Ovary (tissue), 7 donors: ENCODE measurements at regions not wholly inside any gene's neighbourhood (a gene's known extent, or its start where the extent isn't known, plus 50 kb on each side); places are given as distances from the start of the nearest gene placed in this dataset.

Experiments used
- DNase-seq, 5 donors: peaks; one replicate each; pipeline ENCODE4 v3.0.0-alpha.2; 2019 to 2020
- H3K27ac ChIP-seq, 2 donors: fragments of 200-600 bp; one replicate each; pipeline versions ENCODE4 v1.5.1 to v1.8.0; 2019 to 2022
- H3K27me3 ChIP-seq: fragments of 200-600 bp; one replicate; pipeline ENCODE4 v1.8.0; 2022
- H3K36me3 ChIP-seq: fragments of 200-600 bp; sonication (generic); one replicate; pipeline ENCODE4 v1.5.1; 2019
- H3K4me1 ChIP-seq: one replicate; pipeline ENCODE4 v1.8.1; 2013; ENCODE audit warnings: mild to moderate bottlenecking, moderate library complexity; ENCODE audit not compliant: insufficient read depth
- H3K4me3 ChIP-seq: fragments of 200-600 bp; sonication (generic); one replicate; pipeline ENCODE4 v1.5.1; 2017
- H3K9me3 ChIP-seq, 2 donors: fragments of 200-600 bp in 1 of 2; sonication (generic) in 1 of 2; one replicate each; pipeline versions ENCODE4 v1.5.1 to v1.8.1; 2013 to 2019; ENCODE audit warnings: mild to moderate bottlenecking in 1 of 2, moderate library complexity in 1 of 2
- EP300 ChIP-seq: sonication (generic); formaldehyde crosslinking; IDR thresholded peaks from one replicate; pipeline ENCODE4 v1.6.1; 2017; ENCODE audit warnings: antibody characterized with exemption
- POLR2A ChIP-seq: fragments of 450-650 bp; IDR thresholded peaks from one replicate; pipeline ENCODE4 v1.6.1; 2017; ENCODE audit warnings: antibody characterized with exemption, mild to moderate bottlenecking, moderate library complexity
- WGBS, 3 donors: extraction: QIAGEN DNeasy Blood & Tissue Kit in 1 of 3; methylation state at CpG; one replicate each; pipeline versions ENCODE4 v1.1.5 to v1.1.7; 2013 to 2017; 5-methylcytosine and 5-hydroxymethylcytosine counted together
- intact Hi-C, 4 donors: fragments of 100-400 bp; cut with DNase I; formaldehyde crosslinking; loops; one replicate each; pipeline versions ENCODE4 v1.11.0 to v1.15.1; 2022 to 2023
- TF ChIP-seq, protein P1 (sequence below), 3 donors: fragments of 450-650 bp in 2 of 3; fragments of 200-600 bp in 1 of 3; IDR thresholded peaks; one replicate each; pipeline versions ENCODE4 v1.5.1 to v1.8.0; 2016 to 2022; ENCODE audit warnings: antibody characterized with exemption in 3 of 3, mild to moderate bottlenecking in 1 of 3
- donor health status: DM: no; HTN: no; CAD: no; lungs with moderate emphysema.
- donor health status: DM: no; HTN: no; CAD: no.
- donor health status: Bipolar disorder and iron deficiency.
- donor health status: DM: no; HTN: no; CAD: no.
- donor health status: DM: yes; HTN: yes; CAD: no.

GRCh38 chr5:107216587-107216986 lies 454.1 kb downstream of the EFNA5 start:
- H3K27ac ChIP-seq = no peak overlapping the region
- no peak overlapping the region for H3K4me3 ChIP-seq
- H3K4me1 ChIP-seq = no peaks in the 10 kb centered on the region
- H3K36me3 ChIP-seq = no peaks in the 10 kb centered on the region
- H3K27me3 ChIP-seq = no peaks in the 10 kb centered on the region
- intact Hi-C loops = no loop called here
- 87 to 93% (median 89%) methylated on average over 5 of the region's 5 CpGs for WGBS, 3 donors
- H3K9me3 ChIP-seq = no peaks in the 10 kb centered on the region
- no peak for DNase-seq
- TF ChIP-seq POLR2A (no peak), EP300 (no peak)
- TF ChIP-seq, protein P1, sequence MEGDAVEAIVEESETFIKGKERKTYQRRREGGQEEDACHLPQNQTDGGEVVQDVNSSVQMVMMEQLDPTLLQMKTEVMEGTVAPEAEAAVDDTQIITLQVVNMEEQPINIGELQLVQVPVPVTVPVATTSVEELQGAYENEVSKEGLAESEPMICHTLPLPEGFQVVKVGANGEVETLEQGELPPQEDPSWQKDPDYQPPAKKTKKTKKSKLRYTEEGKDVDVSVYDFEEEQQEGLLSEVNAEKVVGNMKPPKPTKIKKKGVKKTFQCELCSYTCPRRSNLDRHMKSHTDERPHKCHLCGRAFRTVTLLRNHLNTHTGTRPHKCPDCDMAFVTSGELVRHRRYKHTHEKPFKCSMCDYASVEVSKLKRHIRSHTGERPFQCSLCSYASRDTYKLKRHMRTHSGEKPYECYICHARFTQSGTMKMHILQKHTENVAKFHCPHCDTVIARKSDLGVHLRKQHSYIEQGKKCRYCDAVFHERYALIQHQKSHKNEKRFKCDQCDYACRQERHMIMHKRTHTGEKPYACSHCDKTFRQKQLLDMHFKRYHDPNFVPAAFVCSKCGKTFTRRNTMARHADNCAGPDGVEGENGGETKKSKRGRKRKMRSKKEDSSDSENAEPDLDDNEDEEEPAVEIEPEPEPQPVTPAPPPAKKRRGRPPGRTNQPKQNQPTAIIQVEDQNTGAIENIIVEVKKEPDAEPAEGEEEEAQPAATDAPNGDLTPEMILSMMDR (IDR thresholded peaks at IDR 0.05) = no peak

GRCh38 chr5:107215611-107216010 lies 455.1 kb downstream of the EFNA5 start:
- Histone ChIP-seq H3K4me1 (no peaks in the 10 kb centered on the region), H3K27me3 (no peaks in the 10 kb centered on the region), H3K4me3 (no peak overlapping the region), H3K9me3 (no peaks in the 10 kb centered on the region), H3K36me3 (no peaks in the 10 kb centered on the region), H3K27ac (no peak overlapping the region)
- no peak for TF ChIP-seq POLR2A
- TF ChIP-seq, protein P1 (IDR thresholded peaks at IDR 0.05) = no peak
- TF ChIP-seq EP300 = no peak
- DNase-seq = no peak
- WGBS, 3 donors = 41 to 85% (median 63%) methylated on average over 2 of the region's 2 CpGs
- intact Hi-C loops = no loop called here

DNA sequence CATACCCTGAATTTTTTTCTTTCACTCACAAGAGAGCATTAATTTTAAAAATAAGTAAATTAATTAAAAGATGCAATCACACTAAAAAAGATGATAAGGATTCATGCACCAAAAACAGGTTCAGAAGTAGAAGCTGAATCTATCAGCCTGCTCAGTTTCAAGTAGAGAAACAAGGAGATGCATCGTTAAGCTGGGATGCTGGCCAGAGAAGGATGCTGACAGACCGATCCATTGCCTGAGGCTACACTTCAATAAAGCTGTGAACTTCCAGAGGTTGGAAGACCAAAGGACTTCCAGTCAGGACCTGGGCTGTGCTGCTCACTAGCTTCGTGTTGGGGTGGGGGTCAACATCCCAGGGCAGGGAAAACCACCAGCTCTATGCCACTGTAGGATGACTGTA lies 457.7 kb downstream of the EFNA5 start:
- no peak for TF ChIP-seq EP300
- TF ChIP-seq, protein P1 (IDR thresholded peaks at IDR 0.05) = no peak
- no peak for TF ChIP-seq POLR2A
- DNase-seq = no peak
- no peak overlapping the region for H3K4me3 ChIP-seq
- H3K9me3 ChIP-seq = no peaks in the 10 kb centered on the region
- no peaks in the 10 kb centered on the region for H3K36me3 ChIP-seq
- no peak overlapping the region for H3K27ac ChIP-seq
- H3K27me3 ChIP-seq = no peaks in the 10 kb centered on the region
- 74 to 78% (median 76%) methylated on average over 3 of the region's 3 CpGs for WGBS, 3 donors
- H3K4me1 ChIP-seq = no peaks in the 10 kb centered on the region
- intact Hi-C loops = no loop called here

DNA sequence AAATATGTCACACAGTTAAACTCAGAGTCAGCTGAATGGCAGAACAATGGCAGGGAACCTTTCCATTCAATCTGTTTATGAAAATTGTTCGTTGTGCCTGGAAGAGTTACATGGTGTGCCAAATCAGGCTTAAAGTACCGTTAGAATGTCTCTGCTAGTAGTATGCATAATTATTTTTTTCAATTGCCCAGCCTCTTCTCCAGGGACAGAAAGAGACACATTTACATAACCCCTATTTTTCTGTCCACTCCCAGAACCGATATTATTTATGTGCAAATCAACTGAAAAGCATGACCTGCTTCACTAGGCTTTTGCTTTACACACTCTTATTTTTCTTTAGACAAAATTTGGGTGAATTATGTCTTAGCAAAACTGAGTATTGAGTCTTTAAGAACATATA lies 459.1 kb downstream of the EFNA5 start:
- Histone ChIP-seq H3K27me3 (no peaks in the 10 kb centered on the region), H3K27ac (no peak overlapping the region), H3K4me3 (no peak overlapping the region), H3K36me3 (no peaks in the 10 kb centered on the region), H3K9me3 (no peaks in the 10 kb centered on the region), H3K4me1 (no peaks in the 10 kb centered on the region)
- no peak for TF ChIP-seq POLR2A
- TF ChIP-seq, protein P1 (IDR thresholded peaks at IDR 0.05) = no peak
- TF ChIP-seq EP300 = no peak
- intact Hi-C loops = no loop called here
- no peak for DNase-seq
- WGBS, 3 donors = 82 to 86% (median 85%) methylated on average over 3 of the region's 3 CpGs

DNA sequence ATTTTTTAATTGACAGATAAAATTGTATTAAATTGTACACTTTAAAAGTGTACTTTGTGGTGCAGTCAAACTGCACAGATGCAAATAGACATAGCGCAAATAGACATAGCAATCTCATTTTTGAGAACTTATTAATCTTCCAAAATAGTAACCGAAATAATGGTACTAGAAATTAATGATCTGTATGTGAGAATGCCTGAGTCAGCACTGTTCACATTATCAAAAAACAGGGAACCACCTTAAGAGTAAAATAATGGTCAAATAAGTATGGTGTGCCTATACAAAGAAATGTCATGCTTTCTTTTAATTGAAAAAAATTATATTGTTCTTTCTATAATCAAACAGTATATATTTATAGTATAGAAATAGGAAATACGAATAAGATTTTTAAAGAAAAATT lies 461.9 kb downstream of the EFNA5 start:
- 95 to 97% (median 96%) methylated on average over 3 of the region's 3 CpGs for WGBS, 3 donors
- TF ChIP-seq EP300 (no peak), POLR2A (no peak)
- TF ChIP-seq, protein P1 (IDR thresholded peaks at IDR 0.05) = no peak
- no peaks in the 10 kb centered on the region for H3K36me3 ChIP-seq
- H3K4me1 ChIP-seq = no peaks in the 10 kb centered on the region
- H3K27ac ChIP-seq = no peak overlapping the region
- DNase-seq = no peak
- no peak overlapping the region for H3K4me3 ChIP-seq
- no peaks in the 10 kb centered on the region for H3K27me3 ChIP-seq
- intact Hi-C loops = no loop called here
- H3K9me3 ChIP-seq = no peaks in the 10 kb centered on the region
